NCI-H526 (cell line): ENCODE measurements at regions not wholly inside any gene's neighbourhood (a gene's known extent, or its start where the extent isn't known, plus 50 kb on each side); places are given as distances from the start of the nearest gene placed in this dataset.
A peak's percentile ranks its signal among the peaks of the same experiment; 100 is the strongest.
"Not testable (repeated sequence)": the region's sequence is repeated elsewhere in the genome, so short reads cannot be mapped to it uniquely, and the experiment has no call there.

Experiments
- DNase-seq, 2 experiments: peaks; one replicate each; lab custom pipeline; 2025; lab: John Stamatoyannopoulos, UW

DNA sequence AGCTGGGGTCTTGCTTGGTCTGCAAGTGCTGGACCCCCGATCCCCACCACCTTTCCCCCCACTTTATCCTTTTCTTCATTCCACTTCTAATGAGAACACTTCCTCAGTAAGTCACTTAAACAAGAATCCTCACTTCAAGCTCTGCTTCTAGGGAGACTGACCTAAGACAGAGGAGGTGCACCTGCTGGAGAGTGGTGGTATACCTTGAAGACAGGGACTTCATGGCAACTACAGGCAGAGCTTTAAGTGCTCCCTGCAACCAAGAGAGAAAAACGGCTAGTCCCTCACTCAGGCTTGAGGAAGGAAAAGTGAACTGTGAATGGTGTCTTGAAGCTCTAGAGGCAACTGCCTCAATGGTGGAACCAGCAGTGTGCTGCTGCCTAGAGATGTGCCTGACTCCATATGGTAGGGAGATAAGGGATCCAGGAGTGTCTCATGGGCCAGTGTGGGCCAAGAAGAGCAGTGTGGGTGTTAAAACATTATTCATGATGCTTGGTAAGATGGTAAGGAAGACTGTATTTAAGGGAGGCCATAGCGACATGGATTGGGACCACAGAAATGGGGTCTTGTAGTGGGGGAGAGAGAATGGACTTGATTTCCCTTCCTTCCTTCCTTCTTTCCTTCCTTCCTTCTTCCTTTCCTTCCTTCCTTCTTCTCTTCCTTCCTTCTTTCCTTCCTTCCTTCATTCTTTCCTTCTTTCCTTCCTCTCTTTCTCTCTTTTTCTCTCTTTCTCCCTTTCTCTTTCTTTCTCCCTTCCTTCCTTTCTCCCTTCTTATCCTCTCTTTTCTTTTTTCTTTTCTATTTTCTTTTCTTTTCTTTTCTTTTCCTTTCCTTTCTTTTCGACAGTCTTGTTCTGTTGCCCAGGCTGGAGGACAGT lies 96.2 kb upstream of the NAP1L1 start:
- no peak for DNase-seq

DNA sequence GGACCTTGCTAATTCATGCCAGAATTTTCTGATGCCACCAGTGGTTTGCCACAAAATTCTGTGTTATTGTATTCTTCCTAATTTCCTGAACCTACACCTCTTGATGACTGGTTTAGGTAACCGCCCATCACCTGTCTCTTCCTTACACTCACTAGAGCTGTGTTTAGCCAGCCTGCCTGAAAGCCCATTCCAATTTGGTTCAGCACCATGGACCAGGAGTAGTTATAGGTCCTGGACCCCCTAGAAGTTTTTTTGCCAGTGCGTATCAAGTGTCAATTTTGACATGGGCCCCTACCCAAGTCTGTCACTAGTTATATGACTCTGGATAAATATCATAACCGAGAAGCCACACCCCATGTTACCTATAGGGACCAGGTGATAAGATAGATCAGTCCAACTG lies 94.0 kb upstream of the NAP1L1 start:
- no peak for DNase-seq

DNA sequence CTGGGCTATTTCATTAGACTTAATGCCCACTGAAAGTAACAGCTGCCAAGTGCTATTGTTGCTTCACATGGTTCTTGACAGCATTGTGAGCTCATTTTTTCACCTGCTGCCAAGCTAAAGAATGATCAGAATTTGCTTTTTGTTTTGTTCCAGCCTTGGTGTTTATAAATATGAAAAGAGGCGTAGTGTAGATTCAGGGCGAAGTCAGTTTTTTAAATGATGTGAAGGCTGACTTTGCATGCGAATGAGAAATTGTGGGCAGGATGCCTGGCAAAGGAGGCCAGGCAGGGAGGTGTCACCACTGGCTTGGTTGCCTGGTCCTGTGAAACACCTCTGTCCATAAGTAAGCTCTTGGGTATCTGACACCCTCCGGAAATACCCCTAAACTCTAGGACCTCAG lies 93.3 kb upstream of the NAP1L1 start:
- DNase-seq = no peak

DNA sequence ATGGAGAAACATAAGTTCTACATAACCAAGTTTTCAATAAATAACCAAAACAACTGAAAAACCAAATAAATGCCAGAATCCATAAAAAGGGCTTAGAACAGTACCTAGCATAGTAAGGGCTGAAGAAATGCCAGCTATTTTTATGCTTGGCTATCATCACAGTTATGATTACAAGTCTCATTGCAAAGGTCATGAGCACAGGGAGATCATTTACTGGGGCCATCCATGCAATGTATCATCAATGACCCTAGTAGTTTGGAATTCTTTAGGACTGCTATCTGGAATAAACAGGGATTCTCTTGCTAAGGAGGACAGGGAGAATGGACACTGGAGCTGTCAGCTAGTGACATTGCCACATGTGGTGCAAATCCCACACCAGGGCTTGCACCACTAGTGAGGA lies 92.5 kb upstream of the NAP1L1 start:
- DNase-seq = no peak

DNA sequence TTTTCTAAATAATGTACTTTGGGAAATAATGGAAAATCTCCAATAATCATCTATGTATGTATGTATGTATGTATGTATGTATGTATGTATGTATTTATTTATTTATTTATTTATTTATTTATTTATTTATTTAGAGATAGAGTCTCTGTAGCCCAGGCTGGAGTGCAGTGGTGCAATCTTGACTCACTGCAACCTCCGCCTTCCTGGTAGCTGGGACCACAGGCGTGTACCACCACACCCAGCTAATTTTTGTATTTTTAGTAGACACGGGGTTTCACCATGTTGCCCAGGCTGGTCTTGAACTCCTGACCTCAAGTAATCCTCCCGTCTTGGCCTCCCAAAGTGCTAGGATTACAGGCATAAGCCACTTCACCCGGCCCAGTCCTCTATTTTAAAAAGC lies 91.5 kb upstream of the NAP1L1 start:
- not testable (repeated sequence) for DNase-seq

DNA sequence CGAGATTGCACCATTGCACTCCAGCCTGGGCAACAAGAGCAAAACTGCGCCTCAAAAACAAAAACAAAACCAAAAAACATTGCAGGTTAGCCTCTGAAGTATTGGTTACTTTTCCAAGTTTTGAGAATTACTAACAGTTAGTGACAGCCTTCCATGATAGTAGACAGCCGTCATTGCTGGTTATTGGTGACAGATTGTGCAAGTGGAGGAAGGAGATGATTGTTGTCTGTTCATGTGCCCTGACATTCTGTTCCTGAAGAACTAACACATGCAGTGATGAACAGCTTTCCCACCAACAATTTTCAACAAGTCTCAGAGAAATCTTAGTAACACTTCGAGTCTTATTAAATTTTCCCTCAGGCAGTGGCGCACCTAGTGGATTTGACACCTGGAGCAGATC lies 89.3 kb upstream of the NAP1L1 start:
- DNase-seq = no peak

DNA sequence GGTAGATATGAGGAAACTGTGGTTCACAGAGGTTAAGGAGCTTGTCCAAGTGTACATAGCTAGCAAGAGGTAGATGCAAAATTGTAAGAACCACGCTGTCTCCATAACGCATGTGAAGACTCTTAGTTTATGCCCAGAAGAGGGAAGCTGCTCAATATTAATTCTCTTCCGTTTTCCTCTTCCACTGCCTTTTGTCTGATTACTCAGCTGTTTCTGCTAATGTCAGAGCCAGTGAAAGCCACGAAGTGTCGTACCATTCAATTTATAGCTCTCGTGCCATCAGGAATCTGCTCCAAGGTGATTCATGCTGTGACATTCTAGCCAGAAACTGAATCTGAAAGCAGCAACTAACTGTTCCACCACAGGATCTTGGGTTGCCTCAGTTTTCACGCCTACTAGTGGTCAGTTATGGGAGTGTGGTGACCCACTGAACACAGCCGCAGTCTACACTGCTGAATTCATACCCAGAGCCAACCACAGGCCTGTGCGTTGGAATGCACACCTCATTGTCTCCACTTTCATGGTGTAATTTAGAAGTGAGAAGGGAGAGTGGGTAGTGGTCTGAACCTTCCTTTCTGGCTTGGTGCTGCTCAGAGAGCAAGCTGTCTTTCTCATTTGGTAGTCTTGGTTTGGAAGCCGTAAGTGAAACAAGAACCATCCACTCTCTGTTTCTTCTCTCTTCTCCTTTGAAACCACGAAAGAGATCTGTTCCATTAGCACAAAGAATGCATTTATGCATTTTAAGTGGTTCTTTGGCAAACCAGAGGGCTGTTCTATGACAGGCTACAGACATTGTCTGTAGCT lies 74.2 kb upstream of the NAP1L1 start:
- DNase-seq = peak in 1 of 2 experiments; percentile 33

DNA sequence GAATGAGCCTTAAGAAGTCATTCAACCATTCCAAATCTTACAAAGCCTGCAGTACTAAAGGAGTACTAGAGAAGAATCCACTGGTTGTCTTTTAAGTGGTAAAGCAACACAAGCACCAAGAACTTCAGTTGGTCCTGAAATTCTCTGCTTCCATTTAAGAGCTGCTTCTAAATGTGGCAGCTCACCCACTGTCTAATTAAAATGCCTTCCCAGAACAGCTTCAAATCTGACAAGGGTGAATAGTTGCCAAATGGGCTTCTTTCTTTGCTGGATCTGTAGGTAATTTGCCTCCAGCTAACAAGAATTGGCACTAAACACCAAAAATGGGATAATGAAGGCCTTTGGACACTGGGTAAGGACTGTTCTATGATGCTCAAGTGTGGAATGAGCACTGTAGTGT lies 72.2 kb upstream of the NAP1L1 start:
- no peak for DNase-seq

DNA sequence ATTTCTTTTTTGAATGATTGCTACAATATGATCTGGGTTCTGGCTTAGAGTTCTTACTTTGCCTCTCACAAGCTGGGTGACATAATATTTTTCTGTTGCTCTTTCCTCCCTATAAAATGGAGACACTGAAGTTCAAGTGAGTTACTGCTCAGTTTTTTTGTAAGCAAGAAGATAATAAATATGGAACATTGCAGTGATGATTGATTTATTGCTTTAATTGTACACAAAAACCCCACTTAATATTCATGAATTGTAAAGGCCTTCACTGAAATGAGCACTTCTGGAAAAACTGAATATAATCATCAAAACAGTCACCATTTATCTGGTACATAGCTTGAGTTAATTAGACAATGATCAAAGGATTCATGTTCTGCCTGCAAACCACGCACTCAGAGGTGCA lies 71.8 kb upstream of the NAP1L1 start:
- no peak for DNase-seq

DNA sequence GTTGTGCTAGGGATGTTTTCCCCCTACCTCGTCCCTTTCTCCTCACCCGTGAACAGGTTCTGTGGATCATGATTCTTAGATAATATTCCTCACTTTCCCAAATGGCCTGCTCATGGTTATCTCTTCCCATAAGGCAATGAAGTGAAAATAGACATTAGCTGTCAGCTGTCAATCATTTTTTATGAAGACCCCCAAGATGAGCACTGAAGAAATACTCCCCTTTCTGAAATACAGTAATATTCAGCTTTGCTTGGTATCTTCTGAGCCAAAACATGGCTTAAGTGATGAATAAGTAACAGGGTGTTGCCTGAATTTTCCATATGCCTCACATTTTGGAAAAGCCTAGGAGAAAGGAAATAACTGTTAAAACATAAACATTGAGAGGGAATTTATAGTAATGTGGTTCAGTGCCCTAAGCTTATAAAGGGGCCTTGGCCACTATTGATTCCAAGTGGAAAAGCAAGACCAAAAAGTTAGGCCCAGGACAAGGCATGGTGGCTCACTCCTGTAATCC lies 70.7 kb upstream of the NAP1L1 start:
- DNase-seq = no peak

DNA sequence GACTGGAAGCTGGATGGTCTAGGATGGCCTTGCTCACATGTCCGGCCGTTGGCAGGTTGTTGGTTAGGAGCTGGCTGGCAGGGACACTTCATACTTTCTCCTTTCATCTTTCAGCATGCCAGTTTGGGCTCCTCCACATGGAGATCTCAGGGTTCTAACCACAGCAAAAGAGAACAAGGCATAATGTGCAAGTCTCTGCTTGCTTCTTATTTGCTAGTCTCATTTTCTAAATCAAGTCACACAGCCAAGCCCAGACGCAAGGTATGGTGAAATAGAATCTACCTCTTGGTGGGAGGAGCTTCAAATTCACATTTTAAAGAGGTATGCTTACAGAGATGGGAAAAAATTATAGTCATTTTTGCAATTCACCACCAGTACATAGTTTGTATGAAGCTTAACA lies 69.1 kb upstream of the NAP1L1 start:
- no peak for DNase-seq

DNA sequence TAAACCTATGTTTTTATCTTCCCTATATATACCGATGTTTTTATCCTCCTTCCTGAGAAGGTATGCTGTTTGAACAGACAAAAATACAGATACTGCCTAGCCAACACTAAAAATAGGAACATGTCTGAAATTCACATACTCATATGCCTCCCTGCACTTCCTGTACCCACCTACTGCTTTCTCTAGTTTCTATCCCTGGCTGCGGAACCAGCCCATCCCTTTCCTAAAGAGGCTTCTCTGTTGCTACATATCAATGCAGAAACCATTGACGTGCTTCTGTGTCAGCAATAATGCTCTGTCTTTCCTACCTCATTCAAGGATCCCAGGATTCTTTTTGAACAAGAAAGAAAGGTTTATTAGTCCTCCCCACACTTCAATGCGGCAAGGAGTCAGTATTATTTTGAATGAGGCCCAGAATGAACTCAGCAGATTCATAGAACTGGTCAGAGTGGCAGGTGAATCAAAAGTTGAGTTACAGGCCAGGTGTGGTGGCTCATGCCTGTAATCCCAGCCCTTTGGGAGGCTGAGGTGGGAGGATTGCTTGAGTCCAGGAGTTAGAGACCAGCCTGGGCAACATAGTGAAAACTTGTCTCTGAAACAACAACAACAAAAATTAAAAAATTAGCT lies 67.8 kb upstream of the NAP1L1 start:
- DNase-seq = no peak

DNA sequence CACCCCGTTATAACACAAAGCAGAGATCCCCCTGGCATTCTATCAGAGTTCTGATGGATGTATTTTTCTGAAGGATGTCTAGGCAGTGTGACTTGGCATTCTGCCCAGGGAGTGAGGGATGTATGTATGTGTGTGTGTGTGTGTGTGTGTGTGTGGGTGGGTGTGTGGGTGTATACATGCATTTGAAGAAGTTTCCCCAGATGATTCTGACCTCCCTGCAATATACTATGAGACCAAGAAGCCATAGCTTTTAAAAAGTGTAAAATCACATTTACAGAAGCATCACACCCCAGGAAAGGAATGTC lies 59.7 kb upstream of the NAP1L1 start:
- DNase-seq = no peak

DNA sequence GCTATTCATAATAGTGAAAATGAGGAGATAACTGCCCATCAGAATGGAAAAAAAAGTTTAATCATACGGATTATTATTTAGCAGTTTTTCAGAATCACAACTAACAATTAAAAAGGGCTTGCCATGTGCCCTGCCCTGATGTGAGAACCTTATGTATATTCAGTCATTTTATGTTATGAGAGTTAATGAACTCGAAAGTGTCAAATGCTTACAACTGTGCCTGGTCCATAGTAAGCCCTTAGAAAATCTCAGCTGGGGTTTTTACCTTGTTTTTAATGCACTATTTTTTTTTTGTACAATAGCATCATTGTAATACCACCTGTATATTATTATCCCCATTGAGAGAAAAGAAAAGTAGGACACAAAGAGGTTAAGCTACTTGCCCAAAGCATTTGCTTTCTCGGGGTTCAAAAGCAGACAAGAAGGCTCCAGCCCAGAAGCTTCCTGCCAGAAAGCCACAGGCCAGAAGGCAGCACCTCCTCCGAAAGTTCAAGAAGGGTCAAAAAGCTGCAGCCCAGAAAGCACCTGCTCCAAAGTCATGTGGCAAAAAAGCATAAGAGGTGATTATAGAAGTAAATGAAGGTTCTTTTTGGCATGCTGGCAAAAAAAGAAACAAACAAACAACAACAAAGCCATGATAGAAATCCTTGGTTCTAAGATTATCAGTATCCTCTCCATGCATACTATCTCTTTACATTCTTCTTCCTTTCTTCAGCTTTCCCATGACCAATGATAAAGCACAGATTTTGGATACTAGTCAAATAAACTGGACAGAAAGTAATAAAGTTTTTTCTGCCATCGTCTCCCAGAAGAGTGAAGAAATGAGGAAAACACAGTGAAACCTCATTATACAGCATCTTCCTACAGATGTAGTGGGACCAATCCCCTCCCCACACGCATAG lies 59.1 kb upstream of the NAP1L1 start:
- DNase-seq = no peak

DNA sequence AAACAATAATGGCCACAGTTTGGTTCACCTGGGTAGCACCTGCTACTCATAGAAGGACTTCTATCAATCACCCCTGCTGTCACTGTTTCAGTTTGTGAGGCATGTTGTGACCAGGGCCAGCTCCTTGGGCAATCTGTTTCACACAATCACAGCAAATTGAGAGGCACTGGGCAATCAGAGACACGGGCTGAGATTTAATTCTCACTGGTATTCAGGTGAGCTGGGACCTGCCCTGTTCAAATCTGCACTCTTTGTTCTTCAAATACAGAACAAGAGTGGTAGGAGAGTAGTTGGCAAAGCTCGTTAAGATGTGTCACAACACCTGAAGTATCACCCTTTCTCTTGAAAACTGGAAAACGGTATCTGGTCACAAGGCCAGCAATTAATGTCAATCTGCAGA lies 57.8 kb upstream of the NAP1L1 start:
- no peak for DNase-seq

DNA sequence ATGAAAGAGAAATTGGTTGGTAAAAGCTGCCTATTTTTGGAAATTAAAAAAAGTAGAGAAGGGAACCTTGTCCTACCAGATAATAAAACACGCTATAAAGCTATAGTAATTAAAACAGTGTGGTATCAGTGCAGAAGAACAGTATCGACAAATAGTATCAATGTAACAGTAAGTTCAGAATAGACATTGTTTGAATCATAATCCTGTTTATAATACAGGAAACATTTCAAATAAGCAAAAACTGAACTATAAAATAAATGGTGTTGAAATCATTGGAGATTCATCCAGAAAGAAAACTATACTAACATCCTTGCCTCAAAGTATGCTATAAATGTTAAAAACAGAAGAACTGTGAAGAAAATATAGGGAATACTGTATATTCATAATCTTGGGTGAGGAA lies 54.2 kb upstream of the NAP1L1 start:
- DNase-seq = no peak

DNA sequence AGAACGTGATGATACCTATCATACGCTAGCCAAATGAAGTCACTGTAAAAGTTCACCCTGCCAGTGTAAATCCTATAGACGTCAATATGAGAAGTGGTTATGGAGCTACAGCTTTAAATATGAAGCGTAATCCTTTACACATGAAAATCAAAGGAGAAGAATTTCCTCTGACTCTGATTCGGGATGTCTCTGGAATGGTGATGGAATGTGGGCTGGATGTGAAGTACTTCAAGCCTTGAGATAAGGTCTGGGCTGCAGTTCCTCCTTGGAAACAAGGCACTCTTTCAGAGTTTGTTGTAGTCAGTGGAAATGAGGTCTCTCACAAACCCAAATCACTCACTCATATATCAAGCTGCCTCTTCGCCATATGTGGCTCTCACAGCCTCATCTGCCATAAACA lies 53.1 kb upstream of the NAP1L1 start:
- DNase-seq = no peak

DNA sequence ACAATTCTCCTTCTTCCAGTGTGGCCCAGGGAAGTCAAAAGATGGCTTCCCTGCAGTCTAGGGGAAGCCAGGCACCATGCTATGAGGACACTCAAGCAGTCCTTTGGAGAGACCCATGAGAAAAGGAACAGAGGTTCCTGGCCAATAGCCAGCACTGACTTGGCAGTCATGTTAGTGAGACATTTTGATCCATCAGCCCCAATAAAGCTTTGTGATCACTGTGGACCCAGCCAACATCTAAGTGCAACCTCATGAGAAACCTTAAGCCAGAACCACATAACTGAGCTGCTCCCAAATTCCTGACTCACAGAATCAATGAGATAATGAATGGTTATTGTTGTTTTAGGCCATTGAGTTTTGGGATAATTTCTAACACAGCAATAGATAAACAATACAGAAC lies 51.0 kb upstream of the NAP1L1 start:
- DNase-seq = no peak
